GM12892 (cell line): ENCODE measurements at regions not wholly inside any gene's neighbourhood (a gene's known extent, or its start where the extent isn't known, plus 50 kb on each side); places are given as distances from the start of the nearest gene placed in this dataset.

Source experiments
- POLR2A ChIP-seq: IDR thresholded peaks from 2 replicates; pipeline ENCODE4 v1.6.1; 2011; ENCODE audit warnings: low read depth, low read length, control low read depth
- POLR2AphosphoS5 ChIP-seq: IDR thresholded peaks from 2 replicates; pipeline ENCODE4 v1.6.1; 2011; ENCODE audit warnings: low read depth, low read length, control low read depth
- TAF1 ChIP-seq: IDR thresholded peaks from 2 replicates; pipeline ENCODE4 v1.6.1; 2011; ENCODE audit warnings: low read depth, mild to moderate bottlenecking, control low read depth, low read length, borderline replicate concordance

- TF ChIP-seq POLR2A (no peak), POLR2AphosphoS5 (no peak), TAF1 (no peak)
Measured at GRCh38 chr19:30745476-30745985, 373.3 kb downstream of the ZNF536 start.
